ENCODE measurements at regions not wholly inside any gene's neighbourhood (a gene's known extent, or its start where the extent isn't known, plus 50 kb on each side); places are given as distances from the start of the nearest gene placed in this dataset.

DNA sequence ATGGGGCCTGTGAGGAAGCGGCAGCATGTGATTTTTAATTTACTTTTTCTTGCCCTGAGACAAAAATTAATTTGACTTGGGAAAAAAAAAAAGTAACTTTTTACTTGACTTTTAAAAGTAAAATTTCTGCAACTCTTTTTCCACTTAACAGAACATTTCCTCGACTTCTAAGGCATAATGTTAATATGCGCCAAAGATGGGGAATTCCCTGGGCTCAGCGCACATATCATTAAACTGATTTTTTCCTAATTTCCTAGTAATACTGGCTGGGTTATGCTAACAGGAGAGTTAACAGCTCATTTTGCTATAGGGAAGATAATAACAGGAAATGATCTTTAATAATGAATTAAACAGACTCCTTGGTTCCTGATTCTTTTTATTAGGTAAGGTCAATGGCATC, 120.6 kb upstream of the CDH5 start:
- Histone ChIP-seq H2AFZ (ENCODE audit: insufficient read depth, low read depth, low read length, poor library complexity, severe bottlenecking) (no peak overlapping the region), H3K79me2 (ENCODE audit: control insufficient read depth, insufficient read depth, low read length) (no peaks in the 10 kb centered on the region), H4K20me1 (ENCODE audit: control insufficient read depth, insufficient read depth, low read length, poor library complexity, severe bottlenecking) (no peaks in the 10 kb centered on the region), H3K9ac (ENCODE audit: low read length) (no peak overlapping the region), H3K27ac (ENCODE audit: low read length in 2 of 2) (no peak overlapping the region), H3K36me3 (replicated peaks in 1 of 2; ENCODE audit: control extremely low read depth in 1 of 2, control insufficient read depth in 1 of 2, extremely low read depth in 1 of 2, insufficient read depth in 2 of 2, low read length in 1 of 2) (no peaks in the 10 kb centered on the region), H3K4me3 (ENCODE audit: control extremely low read depth in 1 of 5, extremely low read depth in 1 of 5, insufficient read depth in 1 of 5, low read depth in 2 of 5, low read length in 4 of 5) (no peak overlapping the region), H3K27me3 (replicated peaks in 1 of 4; ENCODE audit: control extremely low read depth in 1 of 4, control insufficient read depth in 3 of 4, insufficient read depth in 4 of 4, low read length in 3 of 4) (no peaks in the 10 kb centered on the region), H3K9me3 (ENCODE audit: control extremely low read depth in 1 of 3, control insufficient read depth in 2 of 3, insufficient read depth in 1 of 3, low read length in 2 of 3) (peaks cover 0 to under 1% (median 0%) of the 10 kb centered on the region in 3 donors), H3K4me2 (replicated peaks; ENCODE audit: low read depth, low read length, poor library complexity, severe bottlenecking) (no peak overlapping the region), H3K4me1 (ENCODE audit: control insufficient read depth in 2 of 2, insufficient read depth in 2 of 2, low read length in 2 of 2) (no peaks in the 10 kb centered on the region)
- H3K4me1 Mint-ChIP-seq, result no peaks in the 10 kb centered on the region
- no peaks in the 10 kb centered on the region for H3K9me3 Mint-ChIP-seq (ENCODE audit: insufficient read depth)
- ChIA-PET POLR2A (no interaction called here), CTCF (no interaction called here)
- TF ChIP-seq EZH2 (IDR thresholded peaks at IDR 0.05; ENCODE audit: borderline replicate concordance, insufficient read depth, low read depth, low read length, poor library complexity, severe bottlenecking), result no peak
- TF ChIP-seq, protein P1, sequence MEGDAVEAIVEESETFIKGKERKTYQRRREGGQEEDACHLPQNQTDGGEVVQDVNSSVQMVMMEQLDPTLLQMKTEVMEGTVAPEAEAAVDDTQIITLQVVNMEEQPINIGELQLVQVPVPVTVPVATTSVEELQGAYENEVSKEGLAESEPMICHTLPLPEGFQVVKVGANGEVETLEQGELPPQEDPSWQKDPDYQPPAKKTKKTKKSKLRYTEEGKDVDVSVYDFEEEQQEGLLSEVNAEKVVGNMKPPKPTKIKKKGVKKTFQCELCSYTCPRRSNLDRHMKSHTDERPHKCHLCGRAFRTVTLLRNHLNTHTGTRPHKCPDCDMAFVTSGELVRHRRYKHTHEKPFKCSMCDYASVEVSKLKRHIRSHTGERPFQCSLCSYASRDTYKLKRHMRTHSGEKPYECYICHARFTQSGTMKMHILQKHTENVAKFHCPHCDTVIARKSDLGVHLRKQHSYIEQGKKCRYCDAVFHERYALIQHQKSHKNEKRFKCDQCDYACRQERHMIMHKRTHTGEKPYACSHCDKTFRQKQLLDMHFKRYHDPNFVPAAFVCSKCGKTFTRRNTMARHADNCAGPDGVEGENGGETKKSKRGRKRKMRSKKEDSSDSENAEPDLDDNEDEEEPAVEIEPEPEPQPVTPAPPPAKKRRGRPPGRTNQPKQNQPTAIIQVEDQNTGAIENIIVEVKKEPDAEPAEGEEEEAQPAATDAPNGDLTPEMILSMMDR (IDR thresholded peaks at IDR 0.05), result no peak
- no peak overlapping the region for H3K27ac Mint-ChIP-seq
- no peak for DNase-seq
- intact Hi-C loops (cut with micrococcal nuclease), result no loop called here
- peaks cover 10% of the 10 kb centered on the region for H3K27me3 Mint-ChIP-seq
- WGBS (ENCODE audit: insufficient coverage), result no CpG with 5 or more reads among the region's 4 CpGs
- no peak for ATAC-seq (ENCODE audit: low read depth)
- no peak overlapping the region for H3K4me3 Mint-ChIP-seq

DNA sequence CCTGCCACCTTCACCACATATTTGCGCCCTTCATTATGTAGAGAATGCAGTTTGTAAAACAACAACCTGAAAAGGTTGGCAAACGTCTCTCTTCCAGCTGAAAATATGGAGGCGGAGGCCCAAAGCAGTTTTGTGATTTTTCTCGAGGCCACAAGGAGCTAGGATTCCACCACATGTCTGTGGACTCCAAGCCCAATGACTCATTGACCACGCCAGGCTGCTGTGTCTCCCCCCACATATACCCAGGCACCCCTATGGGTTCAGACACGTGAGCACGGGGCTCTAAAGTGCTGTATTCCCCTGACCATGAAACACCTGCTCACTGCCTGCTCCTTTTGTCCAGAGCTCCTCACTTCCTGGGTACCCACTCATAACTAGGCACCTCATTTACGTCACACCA, 121.4 kb upstream of the CDH5 start:
- WGBS (ENCODE audit: insufficient coverage), result 79% methylated on average over 5 of the region's 8 CpGs
- H4K20me1 ChIP-seq (ENCODE audit: control insufficient read depth, insufficient read depth, low read length, poor library complexity, severe bottlenecking), result no peaks in the 10 kb centered on the region

More for the DNA sequence above, 121.4 kb upstream of the CDH5 start:
- no peaks in the 10 kb centered on the region for H3K27me3 ChIP-seq (replicated peaks in 1 of 4; ENCODE audit: control extremely low read depth in 1 of 4, control insufficient read depth in 3 of 4, insufficient read depth in 4 of 4, low read length in 3 of 4)
- H3K4me2 ChIP-seq (replicated peaks; ENCODE audit: low read depth, low read length, poor library complexity, severe bottlenecking), result no peak overlapping the region
- H3K9me3 ChIP-seq (ENCODE audit: control extremely low read depth in 1 of 3, control insufficient read depth in 2 of 3, insufficient read depth in 1 of 3, low read length in 2 of 3), result peaks cover 0 to 8% (median 0%) of the 10 kb centered on the region in 3 donors
- ChIA-PET CTCF (no interaction called here), POLR2A (no interaction called here)
- Mint-ChIP-seq H3K27me3 (peaks cover 7% of the 10 kb centered on the region), H3K9me3 (ENCODE audit: insufficient read depth) (no peaks in the 10 kb centered on the region), H3K4me3 (no peak overlapping the region), H3K27ac (no peak overlapping the region), H3K4me1 (no peaks in the 10 kb centered on the region)
- H3K27ac ChIP-seq (ENCODE audit: low read length in 2 of 2), result no peak overlapping the region
- no peak overlapping the region for H3K4me3 ChIP-seq (ENCODE audit: control extremely low read depth in 1 of 5, extremely low read depth in 1 of 5, insufficient read depth in 1 of 5, low read depth in 2 of 5, low read length in 4 of 5)
- TF ChIP-seq EZH2 (IDR thresholded peaks at IDR 0.05; ENCODE audit: borderline replicate concordance, insufficient read depth, low read depth, low read length, poor library complexity, severe bottlenecking), result no peak
- TF ChIP-seq, protein P1 (IDR thresholded peaks at IDR 0.05), result no peak
- no peak for ATAC-seq (ENCODE audit: low read depth)
- no peak overlapping the region for H2AFZ ChIP-seq (ENCODE audit: insufficient read depth, low read depth, low read length, poor library complexity, severe bottlenecking)
- intact Hi-C loops (cut with micrococcal nuclease), result no loop called here
- no peak for DNase-seq
- no peak overlapping the region for H3K9ac ChIP-seq (ENCODE audit: low read length)
- H3K36me3 ChIP-seq (replicated peaks in 1 of 2; ENCODE audit: control extremely low read depth in 1 of 2, control insufficient read depth in 1 of 2, extremely low read depth in 1 of 2, insufficient read depth in 2 of 2, low read length in 1 of 2), result no peaks in the 10 kb centered on the region
- no peaks in the 10 kb centered on the region for H3K79me2 ChIP-seq (ENCODE audit: control insufficient read depth, insufficient read depth, low read length)
- H3K4me1 ChIP-seq (ENCODE audit: control insufficient read depth in 2 of 2, insufficient read depth in 2 of 2, low read length in 2 of 2), result no peaks in the 10 kb centered on the region
